HEK293 (cell line): ENCODE measurements at regions not wholly inside any gene's neighbourhood (a gene's known extent, or its start where the extent isn't known, plus 50 kb on each side); places are given as distances from the start of the nearest gene placed in this dataset.

ENCODE experiments used
- CTCF ChIA-PET: fragments of 350-600 bp; formaldehyde crosslinking; extraction: SDS; loops from one replicate; lab custom pipeline; 2021; ENCODE audit warnings: antibody characterized with exemption; lab: Yijun Ruan, JAX
- POLR2A ChIA-PET: fragments of 300-600 bp; formaldehyde crosslinking; extraction: SDS; loops from one replicate; lab custom pipeline; 2020; ENCODE audit warnings: antibody characterized with exemption, inconsistent platforms; lab: Yijun Ruan, JAX
- H3K27ac ChIP-seq: fragments of 200-500 bp; sonication (Bioruptor generic); 2 replicates; pipeline ENCODE4 v1.5.1; 2014; ENCODE audit warnings: low read depth, low read length, control low read depth, inconsistent platforms; ENCODE audit errors: extremely low read depth
- H3K36me3 ChIP-seq, 2 experiments: fragments of 200-500 bp in 1 of 2; sonication (Bioruptor generic) in 1 of 2; 1 replicate in 1 of 2; 2 replicates in 1 of 2; pipeline ENCODE4 v1.5.1; 2014 to 2017; ENCODE audit warnings: inconsistent platforms in 2 of 2, low read length in 2 of 2; ENCODE audit not compliant: control insufficient read depth in 2 of 2, insufficient read depth in 1 of 2
- H3K4me1 ChIP-seq: fragments of 200-500 bp; sonication (Bioruptor generic); 2 replicates; pipeline ENCODE4 v1.5.1; 2014; ENCODE audit warnings: mild to moderate bottlenecking, low read length, inconsistent platforms; ENCODE audit not compliant: control insufficient read depth, insufficient read depth
- H3K4me3 ChIP-seq: 2 replicates; pipeline ENCODE4 v1.5.1; 2011; ENCODE audit warnings: low read depth, mild to moderate bottlenecking, control low read depth, low read length, moderate library complexity
- H3K9me3 ChIP-seq: fragments of 200-500 bp; sonication (Bioruptor generic); 2 replicates; pipeline ENCODE4 v1.5.1; 2014; ENCODE audit warnings: low read depth, low read length, inconsistent platforms; ENCODE audit not compliant: control insufficient read depth, insufficient read depth
- GLI2 ChIP-seq: fragments of 450-650 bp; formaldehyde crosslinking; IDR thresholded peaks from 2 replicates; pipeline ENCODE4; 2017; ENCODE audit warnings: missing biosample characterization, missing genetic modification characterization, low read depth, borderline replicate concordance
- KLF7 ChIP-seq: fragments of 450-650 bp; formaldehyde crosslinking; IDR thresholded peaks from 2 replicates; pipeline ENCODE4 v1.5.1; 2016; ENCODE audit warnings: missing biosample characterization, missing genetic modification characterization, borderline replicate concordance
- ZBTB11 ChIP-seq: fragments of 450-650 bp; formaldehyde crosslinking; conservative IDR thresholded peaks from 2 replicates; pipeline ENCODE4 v1.5.1; 2016; ENCODE audit warnings: low read depth, missing biosample characterization, missing genetic modification characterization
- ZBTB21 ChIP-seq: fragments of 450-650 bp; formaldehyde crosslinking; IDR thresholded peaks from 2 replicates; pipeline ENCODE4 v1.5.1; 2017; ENCODE audit warnings: missing biosample characterization, missing genetic modification characterization
- ZBTB48 ChIP-seq: fragments of 450-650 bp; formaldehyde crosslinking; IDR thresholded peaks from 2 replicates; pipeline ENCODE4 v1.5.1; 2016; ENCODE audit warnings: missing biosample characterization, missing genetic modification characterization
- ZFHX2 ChIP-seq: fragments of 450-650 bp; formaldehyde crosslinking; conservative IDR thresholded peaks from 2 replicates; pipeline ENCODE4 v1.5.1; 2016; ENCODE audit warnings: missing biosample characterization, missing genetic modification characterization
- ZNF114 ChIP-seq: fragments of 450-650 bp; formaldehyde crosslinking; IDR thresholded peaks from 2 replicates; pipeline ENCODE4 v1.5.0; 2017; ENCODE audit warnings: missing biosample characterization, missing genetic modification characterization
- ZNF132 ChIP-seq: fragments of 450-650 bp; formaldehyde crosslinking; IDR thresholded peaks from 2 replicates; pipeline ENCODE4 v1.5.1; 2017; ENCODE audit warnings: missing biosample characterization, missing genetic modification characterization, borderline replicate concordance
- ZNF18 ChIP-seq: fragments of 450-650 bp; formaldehyde crosslinking; IDR thresholded peaks from 2 replicates; pipeline ENCODE4 v1.5.1; 2016; ENCODE audit warnings: missing biosample characterization, missing genetic modification characterization
- ZNF248 ChIP-seq: fragments of 450-650 bp; formaldehyde crosslinking; IDR thresholded peaks from 2 replicates; pipeline ENCODE4 v1.5.1; 2017; ENCODE audit warnings: missing biosample characterization, missing genetic modification characterization
- ZNF302 ChIP-seq: fragments of 450-650 bp; formaldehyde crosslinking; IDR thresholded peaks from 2 replicates; pipeline ENCODE4 v1.5.1; 2016; ENCODE audit warnings: missing biosample characterization, missing genetic modification characterization, low read depth
- ZNF335 ChIP-seq: fragments of 450-650 bp; formaldehyde crosslinking; conservative IDR thresholded peaks from 2 replicates; pipeline ENCODE4 v1.5.1; 2016; ENCODE audit warnings: missing biosample characterization, missing genetic modification characterization
- ZNF350 ChIP-seq: fragments of 450-650 bp; formaldehyde crosslinking; IDR thresholded peaks from 2 replicates; pipeline ENCODE4 v1.5.0; 2017; ENCODE audit warnings: missing biosample characterization, mild to moderate bottlenecking, missing genetic modification characterization
- ZNF488 ChIP-seq: fragments of 450-650 bp; formaldehyde crosslinking; IDR thresholded peaks from 2 replicates; pipeline ENCODE4 v1.5.1; 2016; ENCODE audit warnings: missing biosample characterization, missing genetic modification characterization
- ZNF707 ChIP-seq: fragments of 450-650 bp; formaldehyde crosslinking; IDR thresholded peaks from 2 replicates; pipeline ENCODE4 v1.5.1; 2016; ENCODE audit warnings: missing biosample characterization, missing genetic modification characterization
- ZSCAN5A ChIP-seq: fragments of 450-650 bp; formaldehyde crosslinking; IDR thresholded peaks from 2 replicates; pipeline ENCODE4 v1.5.1; 2016; ENCODE audit warnings: missing biosample characterization, missing genetic modification characterization
- TF ChIP-seq, protein P1 (sequence below): fragments of 450-650 bp; formaldehyde crosslinking; IDR thresholded peaks from 2 replicates; pipeline ENCODE4 v1.5.1; 2016; ENCODE audit warnings: missing biosample characterization, missing genetic modification characterization
- TF ChIP-seq, protein P2 (sequence below): fragments of 450-650 bp; formaldehyde crosslinking; IDR thresholded peaks from 2 replicates; pipeline ENCODE4 v1.5.1; 2016; ENCODE audit warnings: missing biosample characterization, missing genetic modification characterization

DNA sequence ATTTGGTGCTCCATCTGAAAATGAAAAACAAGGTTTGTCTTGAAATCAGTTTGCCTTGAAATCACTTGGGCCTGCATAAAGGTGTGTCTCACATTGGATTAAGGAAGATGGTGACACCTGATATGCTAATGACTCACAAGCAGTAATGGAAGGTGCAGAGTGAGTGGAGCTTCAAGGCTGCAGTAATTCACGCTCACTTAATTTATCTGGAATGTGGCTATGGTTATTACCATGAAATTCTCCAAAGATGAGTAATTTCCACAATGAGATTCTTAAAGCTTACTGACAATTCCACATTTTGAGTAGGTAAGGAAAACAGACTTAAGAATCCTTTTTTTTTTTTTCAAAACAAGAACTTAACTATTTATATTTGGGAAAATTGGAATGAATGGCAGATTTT, 156.8 kb downstream of the PAX3 start (continued):
- TF ChIP-seq, protein P1, sequence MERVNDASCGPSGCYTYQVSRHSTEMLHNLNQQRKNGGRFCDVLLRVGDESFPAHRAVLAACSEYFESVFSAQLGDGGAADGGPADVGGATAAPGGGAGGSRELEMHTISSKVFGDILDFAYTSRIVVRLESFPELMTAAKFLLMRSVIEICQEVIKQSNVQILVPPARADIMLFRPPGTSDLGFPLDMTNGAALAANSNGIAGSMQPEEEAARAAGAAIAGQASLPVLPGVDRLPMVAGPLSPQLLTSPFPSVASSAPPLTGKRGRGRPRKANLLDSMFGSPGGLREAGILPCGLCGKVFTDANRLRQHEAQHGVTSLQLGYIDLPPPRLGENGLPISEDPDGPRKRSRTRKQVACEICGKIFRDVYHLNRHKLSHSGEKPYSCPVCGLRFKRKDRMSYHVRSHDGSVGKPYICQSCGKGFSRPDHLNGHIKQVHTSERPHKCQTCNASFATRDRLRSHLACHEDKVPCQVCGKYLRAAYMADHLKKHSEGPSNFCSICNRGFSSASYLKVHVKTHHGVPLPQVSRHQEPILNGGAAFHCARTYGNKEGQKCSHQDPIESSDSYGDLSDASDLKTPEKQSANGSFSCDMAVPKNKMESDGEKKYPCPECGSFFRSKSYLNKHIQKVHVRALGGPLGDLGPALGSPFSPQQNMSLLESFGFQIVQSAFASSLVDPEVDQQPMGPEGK (tag by site-specific recombination) = no peak
- no peak for TF ChIP-seq ZBTB11 (tag by site-specific recombination)

DNA sequence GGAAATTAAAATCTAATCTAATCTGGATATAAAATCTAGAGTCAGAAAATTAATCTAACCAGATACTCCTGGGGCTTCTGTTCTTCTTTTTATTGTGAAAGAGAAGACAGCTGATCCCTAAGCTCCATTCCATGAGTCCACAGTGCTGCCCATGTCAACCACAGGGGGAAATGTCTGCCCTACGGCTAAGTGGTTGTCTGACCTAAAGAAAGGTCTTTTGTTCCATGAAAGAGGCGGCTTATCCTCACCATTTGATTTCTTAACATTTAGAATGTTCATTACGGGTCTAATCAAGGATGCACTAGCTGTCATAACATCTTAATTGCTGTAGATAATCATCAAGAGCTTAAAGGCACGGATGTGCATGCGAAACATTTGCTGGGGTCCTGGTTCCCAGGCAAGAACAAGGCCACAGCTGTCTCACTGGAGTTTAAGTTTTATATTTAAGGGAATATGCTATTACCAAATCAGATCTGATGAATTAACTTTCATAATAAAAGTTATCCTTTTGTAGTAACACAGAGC, 162.6 kb downstream of the PAX3 start:
- Histone ChIP-seq H3K36me3 (no peaks in the 10 kb centered on the region), H3K9me3 (no peaks in the 10 kb centered on the region), H3K27ac (no peak overlapping the region), H3K4me3 (no peak overlapping the region), H3K4me1 (no peaks in the 10 kb centered on the region)
- CTCF ChIA-PET = interaction anchor here (0.6 to 1.0 kb wide), 4 partner anchors 22 to 74 kb away, joined by 3 read pairs; no protein-coding TSS in a partner anchor
- TF ChIP-seq ZNF132 (tag by site-specific recombination) = no peak
- TF ChIP-seq ZFHX2 (tag by site-specific recombination) = no peak
- no peak for TF ChIP-seq ZNF335
- no peak for TF ChIP-seq ZSCAN5A (tag by site-specific recombination)
- TF ChIP-seq ZNF18 (tag by site-specific recombination) = no peak
- TF ChIP-seq ZNF114 (tag by site-specific recombination) = no peak
- no peak for TF ChIP-seq ZBTB48 (tag by site-specific recombination)
- no peak for TF ChIP-seq ZNF302 (tag by site-specific recombination)
- TF ChIP-seq, protein P1 (tag by site-specific recombination) = no peak
- TF ChIP-seq ZNF707 = no peak
- no peak for TF ChIP-seq KLF7 (tag by site-specific recombination)
- no peak for TF ChIP-seq GLI2 (tag by site-specific recombination)
- TF ChIP-seq ZNF350 (tag by site-specific recombination) = no peak
- TF ChIP-seq ZNF248 (tag by site-specific recombination) = no peak
- TF ChIP-seq, protein P2, sequence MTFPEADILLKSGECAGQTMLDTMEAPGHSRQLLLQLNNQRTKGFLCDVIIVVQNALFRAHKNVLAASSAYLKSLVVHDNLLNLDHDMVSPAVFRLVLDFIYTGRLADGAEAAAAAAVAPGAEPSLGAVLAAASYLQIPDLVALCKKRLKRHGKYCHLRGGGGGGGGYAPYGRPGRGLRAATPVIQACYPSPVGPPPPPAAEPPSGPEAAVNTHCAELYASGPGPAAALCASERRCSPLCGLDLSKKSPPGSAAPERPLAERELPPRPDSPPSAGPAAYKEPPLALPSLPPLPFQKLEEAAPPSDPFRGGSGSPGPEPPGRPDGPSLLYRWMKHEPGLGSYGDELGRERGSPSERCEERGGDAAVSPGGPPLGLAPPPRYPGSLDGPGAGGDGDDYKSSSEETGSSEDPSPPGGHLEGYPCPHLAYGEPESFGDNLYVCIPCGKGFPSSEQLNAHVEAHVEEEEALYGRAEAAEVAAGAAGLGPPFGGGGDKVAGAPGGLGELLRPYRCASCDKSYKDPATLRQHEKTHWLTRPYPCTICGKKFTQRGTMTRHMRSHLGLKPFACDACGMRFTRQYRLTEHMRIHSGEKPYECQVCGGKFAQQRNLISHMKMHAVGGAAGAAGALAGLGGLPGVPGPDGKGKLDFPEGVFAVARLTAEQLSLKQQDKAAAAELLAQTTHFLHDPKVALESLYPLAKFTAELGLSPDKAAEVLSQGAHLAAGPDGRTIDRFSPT (tag by site-specific recombination) = no peak
- TF ChIP-seq ZNF488 (tag by site-specific recombination) = no peak
- no peak for TF ChIP-seq ZBTB21
- POLR2A ChIA-PET = no interaction called here
